Stomach (tissue), 8 donors: ENCODE measurements at regions not wholly inside any gene's neighbourhood (a gene's known extent, or its start where the extent isn't known, plus 50 kb on each side); places are given as distances from the start of the nearest gene placed in this dataset.

ENCODE experiments used
- DNase-seq, 2 donors: peaks; one replicate each; pipeline versions ENCODE4 v3.0.0 to v3.0.0-alpha.2; 2013 to 2019
- H3K27ac ChIP-seq, 5 donors: fragments of 200-600 bp in 4 of 5; sonication (generic) in 4 of 5; one replicate each; pipeline ENCODE4 v1.5.1; 2013 to 2019; ENCODE audit warnings: mild to moderate bottlenecking in 1 of 5, moderate library complexity in 1 of 5
- H3K27me3 ChIP-seq, 3 donors: fragments of 200-600 bp; sonication (generic); one replicate each; pipeline ENCODE4 v1.5.1; 2017 to 2019; ENCODE audit warnings: mixed run types in 1 of 3
- H3K36me3 ChIP-seq, 4 donors: fragments of 200-600 bp; sonication (generic); 1 replicate in 3 of 4; 2 replicates in 1 of 4; pipeline ENCODE4 v1.5.1; 2016 to 2019
- H3K4me1 ChIP-seq, 4 donors: fragments of 200-600 bp; sonication (generic); one replicate each; pipeline ENCODE4 v1.5.1; 2016 to 2019
- H3K4me3 ChIP-seq, 4 donors: fragments of 200-600 bp; sonication (generic) in 3 of 4; one replicate each; pipeline ENCODE4 v1.5.1; 2016 to 2019; ENCODE audit warnings: mild to moderate bottlenecking in 1 of 4
- H3K9me3 ChIP-seq, 4 donors: fragments of 200-600 bp; sonication (generic); one replicate each; pipeline ENCODE4 v1.5.1; 2016 to 2019
- CTCF ChIP-seq, 7 experiments: fragments of 450-650 bp in 4 of 7; fragments of 200-600 bp in 3 of 7; sonication (generic) in 3 of 7; IDR thresholded peaks; one replicate each; pipeline ENCODE4 v1.5.1; 2016 to 2019; ENCODE audit warnings: antibody characterized with exemption in 7 of 7, control low read depth in 2 of 7, mild to moderate bottlenecking in 1 of 7
- EP300 ChIP-seq: sonication (generic); formaldehyde crosslinking; IDR thresholded peaks from one replicate; pipeline ENCODE4 v1.6.1; 2017; ENCODE audit warnings: antibody characterized with exemption
- POLR2A ChIP-seq, 4 donors: fragments of 450-650 bp; IDR thresholded peaks; one replicate each; pipeline ENCODE4 v1.6.1; 2016; ENCODE audit warnings: antibody characterized with exemption in 4 of 4, control low read depth in 2 of 4, mild to moderate bottlenecking in 1 of 4, moderate library complexity in 1 of 4
- POLR2AphosphoS5 ChIP-seq, 3 donors: sonication (generic); formaldehyde crosslinking; IDR thresholded peaks; one replicate each; pipeline ENCODE4 v1.6.1; 2016; ENCODE audit warnings: antibody characterized with exemption in 3 of 3
- WGBS, 5 donors: extraction: QIAGEN DNeasy Blood & Tissue Kit in 3 of 5; methylation state at CpG; one replicate each; pipeline versions ENCODE4 v1.1.5 to v1.1.7; 2013 to 2018; 5-methylcytosine and 5-hydroxymethylcytosine counted together
- intact Hi-C: fragments of 100-400 bp; cut with DNase I; formaldehyde crosslinking; loops from one replicate; pipeline ENCODE4 v1.15.1; 2023; ENCODE audit warnings: low total_unique reads
- donor health status: healthy with polysubstance abuse.
- donor health status: Bipolar disorder and iron deficiency.
- donor health status: healthy.

GRCh38 chr9:81146241-81146640 lies 543.1 kb downstream of the TLE1 start:
- 43 to 54% (median 48%) methylated on average over 3 of the region's 3 CpGs for WGBS, 5 donors
- H3K36me3 ChIP-seq = no peaks in the 10 kb centered on the region
- no peak overlapping the region for H3K27ac ChIP-seq
- peak in 1 of 2 donors; percentile 40 for DNase-seq
- H3K9me3 ChIP-seq = peaks cover 0 to 10% (median 5%) of the 10 kb centered on the region in 4 donors
- no peaks in the 10 kb centered on the region for H3K27me3 ChIP-seq
- TF ChIP-seq POLR2AphosphoS5 (IDR thresholded peaks at IDR 0.05) (no peak), CTCF (IDR thresholded peaks at IDR 0.05) (no peak), EP300 (no peak)
- no peaks in the 10 kb centered on the region for H3K4me1 ChIP-seq
- intact Hi-C loops = no loop called here
- H3K4me3 ChIP-seq = no peak overlapping the region

GRCh38 chr9:81145331-81145963 lies 543.9 kb downstream of the TLE1 start:
- Histone ChIP-seq H3K4me3 (no peak overlapping the region), H3K36me3 (no peaks in the 10 kb centered on the region), H3K9me3 (peaks cover 0 to 10% (median 5%) of the 10 kb centered on the region in 4 donors), H3K27ac (no peak overlapping the region), H3K27me3 (no peaks in the 10 kb centered on the region), H3K4me1 (no peaks in the 10 kb centered on the region)
- WGBS, 5 donors = 72 to 80% (median 76%) methylated on average over 10 of the region's 10 CpGs
- TF ChIP-seq POLR2AphosphoS5 (IDR thresholded peaks at IDR 0.05) = no peak
- TF ChIP-seq POLR2A (IDR thresholded peaks at IDR 0.05) = no peak
- TF ChIP-seq CTCF (IDR thresholded peaks at IDR 0.05) = no peak
- TF ChIP-seq EP300 = no peak
- DNase-seq = no peak
- intact Hi-C loops = no loop called here

- H3K27me3 ChIP-seq = no peaks in the 10 kb centered on the region
- WGBS, 5 donors = 46 to 83% (median 57%) methylated on average over 1 of the region's 1 CpG
- no peak overlapping the region for H3K27ac ChIP-seq
- H3K9me3 ChIP-seq = no peaks in the 10 kb centered on the region
- H3K4me3 ChIP-seq = no peak overlapping the region
- H3K4me1 ChIP-seq = no peaks in the 10 kb centered on the region
- intact Hi-C loops = no loop called here
- TF ChIP-seq EP300 (no peak), POLR2A (IDR thresholded peaks at IDR 0.05) (no peak), CTCF (IDR thresholded peaks at IDR 0.05) (no peak), POLR2AphosphoS5 (IDR thresholded peaks at IDR 0.05) (no peak)
- H3K36me3 ChIP-seq = no peaks in the 10 kb centered on the region
- DNase-seq = no peak
Measured at GRCh38 chr9:81141961-81142360, 547.4 kb downstream of the TLE1 start.

GRCh38 chr9:81137976-81138568 lies 551.3 kb downstream of the TLE1 start:
- H3K9me3 ChIP-seq = no peaks in the 10 kb centered on the region
- WGBS, 5 donors = 64 to 79% (median 72%) methylated on average over 2 of the region's 2 CpGs
- TF ChIP-seq CTCF (IDR thresholded peaks at IDR 0.05) = no peak
- no peak for TF ChIP-seq POLR2A (IDR thresholded peaks at IDR 0.05)
- no peak for TF ChIP-seq EP300
- no peak for TF ChIP-seq POLR2AphosphoS5 (IDR thresholded peaks at IDR 0.05)

More at GRCh38 chr9:81137976-81138568, 551.3 kb downstream of the TLE1 start:
- Histone ChIP-seq H3K27me3 (no peaks in the 10 kb centered on the region), H3K4me3 (no peak overlapping the region), H3K27ac (no peak overlapping the region), H3K4me1 (no peaks in the 10 kb centered on the region), H3K36me3 (no peaks in the 10 kb centered on the region)
- intact Hi-C loops = no loop called here
- no peak for DNase-seq
